Mesendoderm (in vitro differentiated cells): ENCODE measurements at regions not wholly inside any gene's neighbourhood (a gene's known extent, or its start where the extent isn't known, plus 50 kb on each side); places are given as distances from the start of the nearest gene placed in this dataset.

Experiments
- DNase-seq: peaks from one replicate; pipeline ENCODE4 v3.0.0; 2013
- H2AK5ac ChIP-seq: 2 replicates; pipeline ENCODE4 v1.6.1; 2013; ENCODE audit warnings: low read length, inconsistent platforms
- H2BK120ac ChIP-seq: 2 replicates; pipeline ENCODE4 v1.6.1; 2013; ENCODE audit warnings: low read depth, mild to moderate bottlenecking, low read length, moderate library complexity, mixed read lengths
- H2BK15ac ChIP-seq: replicated peaks from 2 replicates; pipeline ENCODE4 v1.6.1; 2013; ENCODE audit warnings: low read depth, mild to moderate bottlenecking, moderate library complexity
- H2BK5ac ChIP-seq: 2 replicates; pipeline ENCODE4 v1.6.1; 2013; ENCODE audit warnings: low read length, inconsistent platforms
- H3K18ac ChIP-seq: 2 replicates; pipeline ENCODE4 v1.6.1; 2013; ENCODE audit warnings: mild to moderate bottlenecking, low read length, mixed read lengths
- H3K23ac ChIP-seq: one replicate; pipeline ENCODE4 v1.6.1; 2013; ENCODE audit warnings: low read length
- H3K27ac ChIP-seq: 2 replicates; pipeline ENCODE4 v1.5.1; 2013; ENCODE audit warnings: low read depth, mild to moderate bottlenecking, inconsistent platforms, low read length, moderate library complexity
- H3K27me3 ChIP-seq: 2 replicates; pipeline ENCODE4 v1.6.1; 2013; ENCODE audit warnings: low read length, control low read depth, mild to moderate bottlenecking, inconsistent platforms; ENCODE audit not compliant: insufficient read depth, poor library complexity
- H3K36me3 ChIP-seq: 2 replicates; pipeline ENCODE4 v1.6.1; 2013; ENCODE audit warnings: low read length, inconsistent platforms; ENCODE audit not compliant: control insufficient read depth, insufficient read depth
- H3K4ac ChIP-seq: one replicate; pipeline ENCODE4 v1.6.1; 2013; ENCODE audit warnings: low read depth, mild to moderate bottlenecking, low read length, moderate library complexity
- H3K4me1 ChIP-seq: 2 replicates; pipeline ENCODE4 v1.6.1; 2013; ENCODE audit warnings: low read depth, low read length, inconsistent platforms; ENCODE audit not compliant: control insufficient read depth
- H3K4me2 ChIP-seq: 2 replicates; pipeline ENCODE4 v1.6.1; 2013; ENCODE audit warnings: low read length
- H3K4me3 ChIP-seq: 2 replicates; pipeline ENCODE4 v1.5.1; 2013; ENCODE audit warnings: mild to moderate bottlenecking, low read length
- H3K56ac ChIP-seq: one replicate; pipeline ENCODE4 v1.6.1; 2013; ENCODE audit warnings: low read length
- H3K79me1 ChIP-seq: 2 replicates; pipeline ENCODE4 v1.6.1; 2013; ENCODE audit warnings: low read length, inconsistent platforms
- H3K79me2 ChIP-seq: 2 replicates; pipeline ENCODE4 v1.6.1; 2013; ENCODE audit warnings: mild to moderate bottlenecking, low read length; ENCODE audit not compliant: control insufficient read depth, insufficient read depth
- H3K9ac ChIP-seq: 2 replicates; pipeline ENCODE4 v1.6.1; 2013; ENCODE audit warnings: low read length, inconsistent platforms
- H4K5ac ChIP-seq: one replicate; pipeline ENCODE4 v1.6.1; 2013; ENCODE audit warnings: low read length
- H4K8ac ChIP-seq: one replicate; pipeline ENCODE4 v1.6.1; 2013; ENCODE audit warnings: low read depth, mild to moderate bottlenecking, control low read depth, low read length, moderate library complexity
- WGBS: extraction: QIAGEN DNeasy Blood & Tissue Kit; methylation state at CpG from one replicate; pipeline ENCODE4 v1.1.7; 2013; ENCODE audit warnings: low lambda C conversion rate, missing lambda C conversion rate; ENCODE audit not compliant: insufficient coverage; ENCODE audit errors: extremely low coverage; 5-methylcytosine and 5-hydroxymethylcytosine counted together

GRCh38 chr7:41175435-41175834, 527.5 kb downstream of the INHBA start:
- Histone ChIP-seq H3K4me1 (no peaks in the 10 kb centered on the region), H3K27ac (no peak overlapping the region), H3K4ac (no peak overlapping the region), H3K4me2 (no peak overlapping the region), H2AK5ac (no peak overlapping the region), H3K23ac (no peak overlapping the region), H3K27me3 (no peaks in the 10 kb centered on the region), H3K79me1 (no peaks in the 10 kb centered on the region), H3K56ac (no peak overlapping the region), H2BK5ac (no peak overlapping the region), H3K36me3 (no peaks in the 10 kb centered on the region), H2BK120ac (no peak overlapping the region), H4K5ac (no peak overlapping the region), H3K79me2 (no peaks in the 10 kb centered on the region), H3K4me3 (no peak overlapping the region), H3K9ac (no peak overlapping the region), H3K18ac (no peak overlapping the region), H2BK15ac (no peak overlapping the region), H4K8ac (no peak overlapping the region)
- peak; percentile 18 for DNase-seq
- no CpG with 5 or more reads among the region's 8 CpGs for WGBS

- no peak overlapping the region for H2BK15ac ChIP-seq
These were observed 528.4 kb downstream of the INHBA start for GRCh38 chr7:41174521-41174920.

GRCh38 chr7:41170466-41170865, 532.4 kb downstream of the INHBA start:
- Histone ChIP-seq H3K56ac (no peak overlapping the region), H2BK5ac (no peak overlapping the region), H4K5ac (no peak overlapping the region), H3K18ac (no peak overlapping the region), H2AK5ac (no peak overlapping the region), H3K4me3 (no peak overlapping the region), H2BK120ac (no peak overlapping the region), H3K79me1 (no peaks in the 10 kb centered on the region), H3K4ac (no peak overlapping the region), H3K36me3 (no peaks in the 10 kb centered on the region), H2BK15ac (no peak overlapping the region), H3K4me1 (no peaks in the 10 kb centered on the region), H4K8ac (no peak overlapping the region), H3K27ac (no peak overlapping the region), H3K4me2 (no peak overlapping the region), H3K23ac (no peak overlapping the region), H3K79me2 (no peaks in the 10 kb centered on the region), H3K27me3 (no peaks in the 10 kb centered on the region), H3K9ac (no peak overlapping the region)
- DNase-seq, result no peak
- 100% methylated on average over 1 of the region's 2 CpGs for whole genome bisulfite sequencing

More at GRCh38 chr7:41174521-41174920, 528.4 kb downstream of the INHBA start:
- DNase-seq, result no peak
- Histone ChIP-seq H3K4me2 (no peak overlapping the region), H3K23ac (no peak overlapping the region), H3K27me3 (no peaks in the 10 kb centered on the region), H2BK120ac (no peak overlapping the region), H3K79me2 (no peaks in the 10 kb centered on the region), H3K18ac (no peak overlapping the region), H3K56ac (no peak overlapping the region), H3K4ac (no peak overlapping the region), H3K4me1 (no peaks in the 10 kb centered on the region), H3K36me3 (no peaks in the 10 kb centered on the region), H3K27ac (no peak overlapping the region), H3K79me1 (no peaks in the 10 kb centered on the region), H4K8ac (no peak overlapping the region), H4K5ac (no peak overlapping the region), H3K4me3 (no peak overlapping the region), H2AK5ac (no peak overlapping the region), H2BK5ac (no peak overlapping the region), H3K9ac (no peak overlapping the region)
- no CpG with 5 or more reads among the region's 2 CpGs for WGBS

- no CpG with 5 or more reads among the region's 6 CpGs for WGBS
- no peak overlapping the region for H2BK120ac ChIP-seq
These were observed 533.6 kb downstream of the INHBA start for GRCh38 chr7:41169317-41169716.

GRCh38 chr7:41167836-41168235, 535.1 kb downstream of the INHBA start:
- no peak overlapping the region for H2BK15ac ChIP-seq
- H3K4me2 ChIP-seq, result no peak overlapping the region
- H3K4me3 ChIP-seq, result no peak overlapping the region
- no peaks in the 10 kb centered on the region for H3K27me3 ChIP-seq
- H3K9ac ChIP-seq, result no peak overlapping the region
- H3K4me1 ChIP-seq, result no peaks in the 10 kb centered on the region
- no peaks in the 10 kb centered on the region for H3K79me2 ChIP-seq
- H3K79me1 ChIP-seq, result no peaks in the 10 kb centered on the region
- no peaks in the 10 kb centered on the region for H3K36me3 ChIP-seq
- no peak overlapping the region for H3K18ac ChIP-seq
- no peak overlapping the region for H2BK5ac ChIP-seq
- no peak for DNase-seq
- H4K8ac ChIP-seq, result no peak overlapping the region
- no peak overlapping the region for H3K27ac ChIP-seq
- WGBS, result no CpG with 5 or more reads among the region's 2 CpGs
- no peak overlapping the region for H2AK5ac ChIP-seq
- H3K4ac ChIP-seq, result no peak overlapping the region
- H2BK120ac ChIP-seq, result no peak overlapping the region
- no peak overlapping the region for H3K56ac ChIP-seq
- H4K5ac ChIP-seq, result no peak overlapping the region
- H3K23ac ChIP-seq, result no peak overlapping the region

More at GRCh38 chr7:41169317-41169716, 533.6 kb downstream of the INHBA start:
- Histone ChIP-seq H3K4me1 (no peaks in the 10 kb centered on the region), H3K79me2 (no peaks in the 10 kb centered on the region), H3K4ac (no peak overlapping the region), H2AK5ac (no peak overlapping the region), H3K27ac (no peak overlapping the region), H3K56ac (no peak overlapping the region), H4K5ac (no peak overlapping the region), H4K8ac (no peak overlapping the region), H3K23ac (no peak overlapping the region), H3K27me3 (no peaks in the 10 kb centered on the region), H2BK5ac (no peak overlapping the region), H3K4me3 (no peak overlapping the region), H3K4me2 (no peak overlapping the region), H2BK15ac (no peak overlapping the region), H3K18ac (no peak overlapping the region), H3K9ac (no peak overlapping the region), H3K79me1 (no peaks in the 10 kb centered on the region), H3K36me3 (no peaks in the 10 kb centered on the region)
- no peak for DNase-seq

GRCh38 chr7:41164440-41164839, 538.5 kb downstream of the INHBA start:
- Histone ChIP-seq H4K5ac (no peak overlapping the region), H3K4me2 (no peak overlapping the region), H3K4ac (no peak overlapping the region), H3K23ac (no peak overlapping the region), H3K27me3 (no peaks in the 10 kb centered on the region), H2AK5ac (no peak overlapping the region), H3K56ac (no peak overlapping the region), H3K18ac (no peak overlapping the region), H3K36me3 (no peaks in the 10 kb centered on the region), H2BK15ac (no peak overlapping the region), H2BK120ac (no peak overlapping the region), H3K4me1 (no peaks in the 10 kb centered on the region), H3K4me3 (no peak overlapping the region), H3K79me1 (no peaks in the 10 kb centered on the region), H2BK5ac (no peak overlapping the region), H4K8ac (no peak overlapping the region), H3K79me2 (no peaks in the 10 kb centered on the region), H3K27ac (no peak overlapping the region), H3K9ac (no peak overlapping the region)
- WGBS, result no CpG with 5 or more reads among the region's 2 CpGs
- no peak for DNase-seq
